HS-27A (cell line): ENCODE measurements at regions not wholly inside any gene's neighbourhood (a gene's known extent, or its start where the extent isn't known, plus 50 kb on each side); places are given as distances from the start of the nearest gene placed in this dataset.
"Not testable (repeated sequence)": the region's sequence is repeated elsewhere in the genome, so short reads cannot be mapped to it uniquely, and the experiment has no call there.

Experiments
- DNase-seq: peaks from one replicate; pipeline ENCODE4 v3.0.0-alpha.2; 2012; ENCODE audit warnings: low read depth, missing footprints

- DNase-seq: no peak
Measured at GRCh38 chr2:147182260-147182659, 662.6 kb upstream of the ACVR2A start.

GRCh38 chr2:147181351-147182029, 663.3 kb upstream of the ACVR2A start:
- DNase-seq: no peak

- no peak for DNase-seq
Measured at GRCh38 chr2:147177071-147177857, 667.6 kb upstream of the ACVR2A start.

- no peak for DNase-seq
Measured at GRCh38 chr2:147174824-147175254, 670.0 kb upstream of the ACVR2A start.

- DNase-seq: no peak
Measured at GRCh38 chr2:147173798-147174197, 671.0 kb upstream of the ACVR2A start.

GRCh38 chr2:147173189-147173581, 671.6 kb upstream of the ACVR2A start:
- peak; percentile 40 for DNase-seq

- no peak for DNase-seq
Measured at GRCh38 chr2:147172493-147173188, 672.2 kb upstream of the ACVR2A start.

GRCh38 chr2:147171941-147172340, 672.9 kb upstream of the ACVR2A start:
- DNase-seq: no peak

GRCh38 chr2:147170932-147171331, 673.9 kb upstream of the ACVR2A start:
- DNase-seq: no peak

- no peak for DNase-seq
Measured at GRCh38 chr2:147165697-147166382, 679.0 kb upstream of the ACVR2A start.

GRCh38 chr2:147164563-147164962, 680.3 kb upstream of the ACVR2A start:
- no peak for DNase-seq

GRCh38 chr2:147161746-147162145, 683.1 kb upstream of the ACVR2A start:
- DNase-seq: no peak

GRCh38 chr2:147156970-147157369, 687.9 kb upstream of the ACVR2A start:
- no peak for DNase-seq

GRCh38 chr2:147150241-147150635, 694.6 kb upstream of the ACVR2A start:
- no peak for DNase-seq

GRCh38 chr2:147149575-147150240, 695.1 kb upstream of the ACVR2A start:
- DNase-seq: peak; percentile 57

- DNase-seq: no peak
Measured at GRCh38 chr2:147147802-147148201, 697.0 kb upstream of the ACVR2A start.

- DNase-seq: no peak
Measured at GRCh38 chr2:147141930-147142329, 702.9 kb upstream of the ACVR2A start.

GRCh38 chr2:147139732-147140131, 705.1 kb upstream of the ACVR2A start:
- not testable (repeated sequence) for DNase-seq

- DNase-seq: no peak
Measured at GRCh38 chr2:147137711-147138110, 707.1 kb upstream of the ACVR2A start.

GRCh38 chr2:147135376-147135775, 709.5 kb upstream of the ACVR2A start:
- DNase-seq: no peak

- no peak for DNase-seq
Measured at GRCh38 chr2:147133286-147133908, 711.4 kb upstream of the ACVR2A start.
